Nephron progenitor cell (in vitro differentiated cells): ENCODE measurements at regions not wholly inside any gene's neighbourhood (a gene's known extent, or its start where the extent isn't known, plus 50 kb on each side); places are given as distances from the start of the nearest gene placed in this dataset.

Experiments
- DNase-seq: peaks from one replicate; pipeline ENCODE4 v3.0.0; 2021
- H3K27ac Mint-ChIP-seq: 2 replicates; pipeline ENCODE4 v1.8.0; 2021; ENCODE audit warnings: mild to moderate bottlenecking, moderate library complexity, mixed read lengths
- H3K27me3 Mint-ChIP-seq: 2 replicates; pipeline ENCODE4 v1.8.0; 2021; ENCODE audit warnings: mild to moderate bottlenecking, low read depth, mixed read lengths; ENCODE audit not compliant: poor library complexity
- H3K36me3 Mint-ChIP-seq: 2 replicates; pipeline ENCODE4 v1.8.0; 2021; ENCODE audit warnings: low read depth, mixed read lengths
- H3K4me1 Mint-ChIP-seq: 2 replicates; pipeline ENCODE4 v1.8.0; 2021; ENCODE audit warnings: mixed read lengths
- H3K4me3 Mint-ChIP-seq: 2 replicates; pipeline ENCODE4 v1.8.0; 2021; ENCODE audit warnings: mild to moderate bottlenecking, moderate library complexity, mixed read lengths
- H3K9me3 Mint-ChIP-seq: 2 replicates; pipeline ENCODE4 v1.8.0; 2021; ENCODE audit warnings: mild to moderate bottlenecking, moderate library complexity, mixed read lengths
- TF ChIP-seq, protein P1 (sequence below): fragments of 200-600 bp; sonication (generic); IDR thresholded peaks from 2 replicates; pipeline ENCODE4 v1.5.0; 2021; ENCODE audit warnings: antibody characterized with exemption

DNA sequence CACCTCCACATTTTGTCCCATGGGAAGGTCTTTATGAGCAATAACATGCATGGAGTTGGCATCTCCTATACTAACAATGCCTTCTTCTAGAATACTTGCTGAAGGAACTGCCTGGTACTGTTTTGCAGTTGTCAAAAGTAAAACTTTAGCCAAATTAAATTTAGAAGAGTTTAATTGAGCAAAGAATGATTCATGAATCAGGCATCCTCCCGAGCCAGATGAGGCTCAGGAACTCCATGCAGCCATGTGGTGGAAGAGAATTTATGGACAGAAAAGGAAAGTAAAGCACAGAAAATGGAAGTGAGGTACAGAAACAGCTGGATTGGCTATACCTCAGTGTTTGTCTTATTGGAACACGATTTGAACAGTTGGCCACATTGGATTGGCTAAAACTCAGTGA, 1081.9 kb downstream of the SLITRK1 start:
- H3K4me1 Mint-ChIP-seq, result no peaks in the 10 kb centered on the region
- no peaks in the 10 kb centered on the region for H3K27me3 Mint-ChIP-seq
- no peaks in the 10 kb centered on the region for H3K36me3 Mint-ChIP-seq
- DNase-seq, result no peak
- no peaks in the 10 kb centered on the region for H3K9me3 Mint-ChIP-seq
- no peak overlapping the region for H3K4me3 Mint-ChIP-seq
- TF ChIP-seq, protein P1, sequence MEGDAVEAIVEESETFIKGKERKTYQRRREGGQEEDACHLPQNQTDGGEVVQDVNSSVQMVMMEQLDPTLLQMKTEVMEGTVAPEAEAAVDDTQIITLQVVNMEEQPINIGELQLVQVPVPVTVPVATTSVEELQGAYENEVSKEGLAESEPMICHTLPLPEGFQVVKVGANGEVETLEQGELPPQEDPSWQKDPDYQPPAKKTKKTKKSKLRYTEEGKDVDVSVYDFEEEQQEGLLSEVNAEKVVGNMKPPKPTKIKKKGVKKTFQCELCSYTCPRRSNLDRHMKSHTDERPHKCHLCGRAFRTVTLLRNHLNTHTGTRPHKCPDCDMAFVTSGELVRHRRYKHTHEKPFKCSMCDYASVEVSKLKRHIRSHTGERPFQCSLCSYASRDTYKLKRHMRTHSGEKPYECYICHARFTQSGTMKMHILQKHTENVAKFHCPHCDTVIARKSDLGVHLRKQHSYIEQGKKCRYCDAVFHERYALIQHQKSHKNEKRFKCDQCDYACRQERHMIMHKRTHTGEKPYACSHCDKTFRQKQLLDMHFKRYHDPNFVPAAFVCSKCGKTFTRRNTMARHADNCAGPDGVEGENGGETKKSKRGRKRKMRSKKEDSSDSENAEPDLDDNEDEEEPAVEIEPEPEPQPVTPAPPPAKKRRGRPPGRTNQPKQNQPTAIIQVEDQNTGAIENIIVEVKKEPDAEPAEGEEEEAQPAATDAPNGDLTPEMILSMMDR, result no peak
- peak overlapping the region; percentile 64 for H3K27ac Mint-ChIP-seq

DNA sequence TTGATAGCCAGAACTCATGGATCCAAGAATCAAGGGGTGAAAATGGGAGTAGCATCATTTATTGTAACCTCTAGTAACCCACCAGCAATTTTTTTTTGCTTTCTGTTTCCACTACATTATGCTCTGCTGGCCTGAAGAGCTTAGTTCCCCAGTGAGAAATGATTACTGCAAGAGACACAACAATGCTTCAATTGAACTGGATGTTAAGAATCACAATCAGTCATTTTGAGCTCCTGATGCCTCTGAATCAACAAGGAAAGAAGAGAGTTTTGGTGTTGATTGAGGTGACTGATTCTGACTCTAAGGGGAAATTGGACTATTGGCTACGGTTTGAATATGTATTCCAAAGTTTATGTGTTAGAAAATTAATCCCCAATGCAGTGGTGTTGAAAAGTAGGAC, 1084.4 kb downstream of the SLITRK1 start:
- no peaks in the 10 kb centered on the region for H3K27me3 Mint-ChIP-seq
- H3K4me3 Mint-ChIP-seq, result no peak overlapping the region
- no peak overlapping the region for H3K27ac Mint-ChIP-seq
- H3K36me3 Mint-ChIP-seq, result no peaks in the 10 kb centered on the region
- DNase-seq, result no peak
- no peaks in the 10 kb centered on the region for H3K9me3 Mint-ChIP-seq
- H3K4me1 Mint-ChIP-seq, result no peaks in the 10 kb centered on the region
- TF ChIP-seq, protein P1, result no peak

DNA sequence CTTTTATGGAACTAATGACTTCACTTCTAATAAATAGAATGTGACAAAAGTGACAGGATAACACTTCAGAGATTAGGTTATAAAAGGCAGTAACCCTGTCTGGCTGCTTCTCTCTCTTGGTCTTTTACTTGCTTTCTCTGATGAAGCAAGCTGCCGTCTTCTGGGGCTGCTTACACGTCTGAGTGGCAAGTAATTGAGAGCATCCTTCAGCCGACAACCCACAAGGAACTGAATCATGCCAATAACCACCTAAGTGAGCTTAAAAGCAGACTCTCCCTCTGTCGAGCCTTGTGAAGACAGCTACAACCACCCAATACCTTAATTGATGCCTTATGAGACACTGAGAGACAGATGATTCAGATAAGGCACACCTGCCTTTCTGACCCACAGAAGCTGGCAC, 1091.2 kb downstream of the SLITRK1 start:
- DNase-seq, result no peak
- H3K27me3 Mint-ChIP-seq, result no peaks in the 10 kb centered on the region
- H3K4me3 Mint-ChIP-seq, result no peak overlapping the region
- no peak overlapping the region for H3K27ac Mint-ChIP-seq
- H3K36me3 Mint-ChIP-seq, result no peaks in the 10 kb centered on the region
- H3K4me1 Mint-ChIP-seq, result no peaks in the 10 kb centered on the region
- no peaks in the 10 kb centered on the region for H3K9me3 Mint-ChIP-seq
- TF ChIP-seq, protein P1, result no peak

DNA sequence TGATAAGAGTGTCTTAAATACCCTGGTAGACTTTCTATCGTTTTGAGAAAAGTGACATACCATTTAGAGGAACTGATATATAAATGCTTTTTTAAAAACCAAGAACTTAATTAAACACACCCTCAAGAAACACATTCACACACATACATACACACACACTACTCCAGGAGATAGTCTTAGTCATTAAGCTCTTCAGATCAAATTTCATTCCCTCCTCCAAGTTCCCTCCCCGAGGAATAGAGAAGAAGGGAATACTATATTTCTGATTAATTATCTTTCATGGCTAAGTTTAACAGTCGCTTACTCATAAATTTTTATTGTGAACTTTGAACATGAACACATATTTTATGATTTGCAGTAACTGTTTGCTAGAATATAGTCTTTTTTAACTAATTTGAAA, 1109.5 kb downstream of the SLITRK1 start:
- H3K4me3 Mint-ChIP-seq, result no peak overlapping the region
- peaks cover 3% of the 10 kb centered on the region for H3K9me3 Mint-ChIP-seq
- H3K27me3 Mint-ChIP-seq, result peaks cover under 1% of the 10 kb centered on the region
- DNase-seq, result no peak
- peak overlapping the region; percentile 31 for H3K27ac Mint-ChIP-seq
- H3K36me3 Mint-ChIP-seq, result no peaks in the 10 kb centered on the region
- peaks cover 27% of the 10 kb centered on the region for H3K4me1 Mint-ChIP-seq
- TF ChIP-seq, protein P1, result no peak

DNA sequence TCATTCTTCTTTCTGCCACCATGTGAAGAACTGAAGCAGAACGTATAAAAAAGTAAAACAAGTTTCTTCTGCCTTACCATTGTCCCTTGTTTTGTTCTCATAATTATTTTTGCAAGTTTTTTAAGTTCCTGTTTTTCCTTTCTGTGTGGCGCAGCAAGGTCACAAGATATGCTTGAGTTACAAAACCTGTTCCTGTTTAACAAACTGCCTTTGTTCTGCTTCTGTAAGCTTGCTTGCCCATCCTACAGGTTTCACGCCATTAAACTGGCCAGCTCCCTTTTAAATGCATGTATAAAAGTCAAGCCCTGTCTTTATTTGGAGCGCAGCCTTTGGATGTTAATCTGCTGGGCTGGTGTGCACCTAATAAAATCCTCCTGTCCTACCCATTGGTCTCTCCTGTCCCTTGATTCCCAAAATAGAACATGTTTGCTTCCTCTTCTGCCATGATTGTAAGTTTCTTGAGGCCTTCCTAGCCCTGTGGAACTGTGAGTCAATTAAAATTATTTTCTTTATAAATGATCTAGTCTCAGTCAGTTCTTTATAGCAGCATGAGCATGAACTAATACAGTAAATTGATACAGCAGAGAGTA, 1115.4 kb downstream of the SLITRK1 start:
- Mint-ChIP-seq H3K27ac (no peak overlapping the region), H3K36me3 (peaks cover 6% of the 10 kb centered on the region), H3K4me1 (peaks cover 15% of the 10 kb centered on the region), H3K4me3 (no peak overlapping the region), H3K9me3 (peaks cover 19% of the 10 kb centered on the region), H3K27me3 (no peaks in the 10 kb centered on the region)
- DNase-seq, result no peak
- TF ChIP-seq, protein P1, result no peak

DNA sequence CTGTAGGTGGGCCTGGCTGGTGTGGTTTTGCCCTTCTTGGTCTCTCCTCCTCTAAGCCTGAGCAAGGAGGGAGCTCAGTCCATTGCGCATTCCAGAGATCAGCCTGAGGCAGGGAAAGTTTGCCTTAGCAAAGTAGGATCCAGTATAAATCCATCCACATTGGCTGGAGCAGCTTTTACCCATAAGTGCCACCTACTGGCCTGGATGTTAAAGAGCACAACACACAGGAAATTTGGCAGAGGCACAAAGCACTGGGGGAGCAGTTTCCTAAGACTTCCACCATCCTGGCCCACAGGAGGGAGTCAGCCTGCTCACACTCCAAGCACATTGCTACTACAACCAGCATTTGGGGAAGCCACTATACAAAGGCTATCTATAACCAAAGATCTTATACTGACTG, 1124.2 kb downstream of the SLITRK1 start:
- Mint-ChIP-seq H3K9me3 (no peaks in the 10 kb centered on the region), H3K27me3 (no peaks in the 10 kb centered on the region), H3K4me1 (no peaks in the 10 kb centered on the region), H3K4me3 (no peak overlapping the region), H3K36me3 (no peaks in the 10 kb centered on the region), H3K27ac (no peak overlapping the region)
- DNase-seq, result no peak
- TF ChIP-seq, protein P1, result peak; percentile 19
